ENCODE measurements at regions not wholly inside any gene's neighbourhood (a gene's known extent, or its start where the extent isn't known, plus 50 kb on each side); places are given as distances from the start of the nearest gene placed in this dataset.

GRCh38 chr4:129350834-129351721, 255.1 kb downstream of the C4orf33 start:
- H2AFZ ChIP-seq (ENCODE audit: control insufficient read depth, low read depth, low read length) = no peak overlapping the region
- ChIA-PET POLR2A (no interaction called here), SMC1A (ENCODE audit: uncharacterized antibody, unreplicated experiment) (interaction anchor here (2.7 kb wide), 1 partner anchor 11 kb away, joined by 9 read pairs; no protein-coding TSS in a partner anchor), CTCF (interaction anchor here (3.1 kb wide), 1 partner anchor 12 kb away, joined by 15 read pairs; no protein-coding TSS in a partner anchor), RAD21 (ENCODE audit: unreplicated experiment) (no interaction called here)
- no peaks in the 10 kb centered on the region for H4K20me1 ChIP-seq (ENCODE audit: control insufficient read depth, insufficient read depth)
- H3K4me2 ChIP-seq (ENCODE audit: control insufficient read depth, insufficient read depth) = no peak overlapping the region
- no peaks in the 10 kb centered on the region for H3K36me3 ChIP-seq (ENCODE audit: control insufficient read depth in 2 of 2, insufficient read depth in 2 of 2, low read length in 1 of 2)
- no peak overlapping the region for H3K27ac ChIP-seq (ENCODE audit: control insufficient read depth, insufficient read depth)
- in situ Hi-C loops (cut with MboI) (no loop called here), intact Hi-C loops (cut with micrococcal nuclease; ENCODE audit: unreplicated experiment) (loop anchor here (10.0 kb wide), 1 partner anchor 1156 kb away; no protein-coding TSS in a partner anchor)
- 59% methylated on average over 8 of the region's 8 CpGs for WGBS (ENCODE audit: insufficient coverage, insufficient replicate concordance, low lambda C conversion rate, missing lambda C conversion rate)
- H3K4me1 ChIP-seq (ENCODE audit: control insufficient read depth, insufficient read depth, low read length) = no peaks in the 10 kb centered on the region
- H3K4me3 ChIP-seq = no peak overlapping the region
- H3K9ac ChIP-seq (ENCODE audit: control insufficient read depth, insufficient read depth, low read length) = no peak overlapping the region
- H3K27me3 ChIP-seq (replicated peaks in 1 of 2; ENCODE audit: control insufficient read depth in 2 of 2, insufficient read depth in 2 of 2, low read length in 1 of 2) = no peaks in the 10 kb centered on the region
- ATAC-seq = no peak
- no peaks in the 10 kb centered on the region for H3K9me3 ChIP-seq (replicated peaks; ENCODE audit: control insufficient read depth, insufficient read depth, low read length)
- no peaks in the 10 kb centered on the region for H3K79me2 ChIP-seq (ENCODE audit: control insufficient read depth, insufficient read depth, low read length)
- no TSS peak for BruUV-seq (replicated peaks)
- no peak for DNase-seq (ENCODE audit: low read depth, low spot score)
- no peak for TF ChIP-seq SRF (IDR thresholded peaks at IDR 0.05; ENCODE audit: low read depth in 2 of 2, low read length in 2 of 2)
- TF ChIP-seq NR2C1 (IDR thresholded peaks at IDR 0.05) = no peak
- TF ChIP-seq SP1 (IDR thresholded peaks at IDR 0.05; ENCODE audit: low read depth, low read length) = no peak
- no peak for TF ChIP-seq EGR1 (IDR thresholded peaks at IDR 0.05; ENCODE audit: borderline replicate concordance in 1 of 2, low read depth in 2 of 2, low read length in 2 of 2)
- TF ChIP-seq, protein P1, sequence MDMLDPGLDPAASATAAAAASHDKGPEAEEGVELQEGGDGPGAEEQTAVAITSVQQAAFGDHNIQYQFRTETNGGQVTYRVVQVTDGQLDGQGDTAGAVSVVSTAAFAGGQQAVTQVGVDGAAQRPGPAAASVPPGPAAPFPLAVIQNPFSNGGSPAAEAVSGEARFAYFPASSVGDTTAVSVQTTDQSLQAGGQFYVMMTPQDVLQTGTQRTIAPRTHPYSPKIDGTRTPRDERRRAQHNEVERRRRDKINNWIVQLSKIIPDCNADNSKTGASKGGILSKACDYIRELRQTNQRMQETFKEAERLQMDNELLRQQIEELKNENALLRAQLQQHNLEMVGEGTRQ (IDR thresholded peaks at IDR 0.05; ENCODE audit: borderline replicate concordance, low read depth, low read length) = no peak
- TF ChIP-seq ASH2L (IDR thresholded peaks at IDR 0.05; ENCODE audit: borderline replicate concordance, low read depth) = no peak
- TF ChIP-seq ZZZ3 (IDR thresholded peaks at IDR 0.05; ENCODE audit: control insufficient read depth, insufficient read length, low read depth) = no peak
- TF ChIP-seq CTCF (IDR thresholded peaks at IDR 0.05 in 2 of 3, conservative IDR thresholded peaks at IDR 0.05 in 1 of 3; ENCODE audit: control insufficient read depth in 2 of 3, extremely low read depth in 1 of 3, insufficient read depth in 1 of 3, low read depth in 3 of 3, low read length in 3 of 3) = no peak
- TF ChIP-seq RBBP5 (conservative IDR thresholded peaks at IDR 0.05) = no peak
- TF ChIP-seq CBFB (IDR thresholded peaks at IDR 0.05; ENCODE audit: low read depth) = no peak
- no peak for TF ChIP-seq YBX1 (IDR thresholded peaks at IDR 0.05)
- TF ChIP-seq RCOR1 (conservative IDR thresholded peaks at IDR 0.05; ENCODE audit: low read depth, low read length) = no peak
- no peak for FAIRE-seq

All from GM12878 (cell line).